H9 (cell line): ENCODE measurements at regions not wholly inside any gene's neighbourhood (a gene's known extent, or its start where the extent isn't known, plus 50 kb on each side); places are given as distances from the start of the nearest gene placed in this dataset.

Experiments used
- DNase-seq: peaks from one replicate; pipeline ENCODE4 v3.0.0-alpha.2; 2017
- H2AFZ ChIP-seq: one replicate; pipeline ENCODE4 v1.6.1; 2013; ENCODE audit warnings: mild to moderate bottlenecking, low read length, control low read depth, moderate library complexity
- H2AK5ac ChIP-seq: 2 replicates; pipeline ENCODE4 v1.6.1; 2013; ENCODE audit warnings: low read length, control low read depth, mixed read lengths; ENCODE audit not compliant: insufficient read length
- H2BK120ac ChIP-seq: one replicate; pipeline ENCODE4 v1.6.1; 2013; ENCODE audit warnings: low read depth, mild to moderate bottlenecking, low read length, control low read depth, inconsistent platforms; ENCODE audit not compliant: poor library complexity, severe bottlenecking
- H2BK12ac ChIP-seq: 2 replicates; pipeline ENCODE4 v1.6.1; 2013; ENCODE audit warnings: low read length, control low read depth, mixed read lengths, low read depth; ENCODE audit not compliant: insufficient read length
- H2BK15ac ChIP-seq: 2 replicates; pipeline ENCODE4 v1.6.1; 2013; ENCODE audit warnings: low read depth, low read length, control low read depth
- H2BK20ac ChIP-seq: one replicate; pipeline ENCODE4 v1.6.1; 2013; ENCODE audit warnings: low read depth, mild to moderate bottlenecking, low read length, control low read depth, inconsistent platforms; ENCODE audit not compliant: poor library complexity, severe bottlenecking
- H2BK5ac ChIP-seq: 2 replicates; pipeline ENCODE4 v1.6.1; 2013; ENCODE audit warnings: low read length, control low read depth, mixed read lengths; ENCODE audit not compliant: insufficient read length
- H3K14ac ChIP-seq: 2 replicates; pipeline ENCODE4 v1.6.1; 2013; ENCODE audit warnings: low read length, control low read depth; ENCODE audit not compliant: insufficient read depth
- H3K18ac ChIP-seq: 2 replicates; pipeline ENCODE4 v1.6.1; 2013; ENCODE audit warnings: low read depth, mild to moderate bottlenecking, mixed read lengths, low read length, control low read depth; ENCODE audit not compliant: insufficient read length
- H3K23ac ChIP-seq: 2 replicates; pipeline ENCODE4 v1.6.1; 2013; ENCODE audit warnings: low read length, control low read depth, mixed read lengths, low read depth; ENCODE audit not compliant: insufficient read length
- H3K23me2 ChIP-seq: 2 replicates; pipeline ENCODE4 v1.6.1; 2013; ENCODE audit warnings: low read depth, mild to moderate bottlenecking, mixed read lengths, low read length, control low read depth; ENCODE audit not compliant: insufficient read length, poor library complexity, severe bottlenecking
- H3K27ac ChIP-seq: 2 replicates; pipeline ENCODE4 v1.5.1; 2013; ENCODE audit warnings: low read length, control low read depth, mixed read lengths, low read depth; ENCODE audit not compliant: insufficient read length
- H3K27me3 ChIP-seq: 2 replicates; pipeline ENCODE4 v1.6.1; 2013; ENCODE audit warnings: low read length, control low read depth, inconsistent platforms; ENCODE audit not compliant: insufficient read depth
- H3K4ac ChIP-seq: 2 replicates; pipeline ENCODE4 v1.6.1; 2013; ENCODE audit warnings: low read depth, mild to moderate bottlenecking, control low read depth, inconsistent platforms, low read length, moderate library complexity
- H3K4me1 ChIP-seq: 2 replicates; pipeline ENCODE4 v1.6.1; 2013; ENCODE audit warnings: low read length, control low read depth, inconsistent platforms; ENCODE audit not compliant: insufficient read depth
- H3K4me2 ChIP-seq: 2 replicates; pipeline ENCODE4 v1.6.1; 2013; ENCODE audit warnings: low read length, control low read depth, mixed read lengths; ENCODE audit not compliant: insufficient read length, insufficient read depth
- H3K56ac ChIP-seq: 2 replicates; pipeline ENCODE4 v1.6.1; 2013; ENCODE audit warnings: low read depth, mild to moderate bottlenecking, mixed read lengths, low read length, control low read depth; ENCODE audit not compliant: insufficient read length
- H3K79me1 ChIP-seq: 2 replicates; pipeline ENCODE4 v1.6.1; 2013; ENCODE audit warnings: low read depth, mild to moderate bottlenecking, moderate library complexity, low read length, control low read depth, inconsistent platforms; ENCODE audit not compliant: insufficient read depth, poor library complexity, severe bottlenecking
- H3K79me2 ChIP-seq: 2 replicates; pipeline ENCODE4 v1.6.1; 2013; ENCODE audit warnings: low read length, control low read depth, inconsistent platforms; ENCODE audit not compliant: insufficient read depth
- H3K9ac ChIP-seq: 2 replicates; pipeline ENCODE4 v1.6.1; 2013; ENCODE audit warnings: low read length, control low read depth, mixed read lengths; ENCODE audit not compliant: insufficient read length; ENCODE audit errors: extremely low read depth
- H3K9me3 ChIP-seq: one replicate; pipeline ENCODE4 v1.6.1; 2013; ENCODE audit warnings: low read depth, low read length, inconsistent platforms; ENCODE audit not compliant: control insufficient read depth
- H3T11ph ChIP-seq: one replicate; pipeline ENCODE4 v1.6.1; 2013; ENCODE audit warnings: mild to moderate bottlenecking, low read length, control low read depth, inconsistent platforms
- H4K20me1 ChIP-seq: one replicate; pipeline ENCODE4 v1.6.1; 2013; ENCODE audit not compliant: control insufficient read depth, insufficient read length, insufficient read depth
- H4K5ac ChIP-seq: 2 replicates; pipeline ENCODE4 v1.6.1; 2013; ENCODE audit warnings: low read depth, mild to moderate bottlenecking, mixed read lengths, low read length, control low read depth; ENCODE audit not compliant: insufficient read length
- H4K8ac ChIP-seq: replicated peaks from 2 replicates; pipeline ENCODE4 v1.6.1; 2013; ENCODE audit warnings: low read length, control low read depth, mixed read lengths, low read depth; ENCODE audit not compliant: insufficient read length
- H4K91ac ChIP-seq: 2 replicates; pipeline ENCODE4 v1.6.1; 2013; ENCODE audit warnings: low read depth, mild to moderate bottlenecking, moderate library complexity, mixed read lengths, low read length, control low read depth; ENCODE audit not compliant: insufficient read length
- H3K27ac Mint-ChIP-seq, 3 experiments: 2 replicates in 2 of 3; 3 replicates in 1 of 3; pipeline ENCODE4 v1.8.0; 2020 to 2021; ENCODE audit warnings: mixed read lengths in 3 of 3, mild to moderate bottlenecking in 1 of 3, moderate library complexity in 1 of 3
- H3K27me3 Mint-ChIP-seq: 2 replicates; pipeline ENCODE4 v1.8.0; 2021; ENCODE audit warnings: low read depth, mild to moderate bottlenecking, moderate library complexity, mixed read lengths
- H3K36me3 Mint-ChIP-seq, 3 experiments: 2 replicates in 2 of 3; 3 replicates in 1 of 3; pipeline ENCODE4 v1.8.0; 2020 to 2021; ENCODE audit warnings: low read depth in 3 of 3, mixed read lengths in 3 of 3; ENCODE audit not compliant: insufficient read depth in 1 of 3
- H3K4me1 Mint-ChIP-seq, 2 experiments: 2 replicates each; pipeline ENCODE4 v1.8.0; 2020; ENCODE audit warnings: mixed read lengths in 2 of 2
- H3K4me3 Mint-ChIP-seq, 2 experiments: 2 replicates in 1 of 2; 3 replicates in 1 of 2; pipeline ENCODE4 v1.8.0; 2020 to 2021; ENCODE audit warnings: mild to moderate bottlenecking in 2 of 2, mixed read lengths in 2 of 2, moderate library complexity in 1 of 2
- H3K9me3 Mint-ChIP-seq, 2 experiments: 2 replicates in 1 of 2; 3 replicates in 1 of 2; pipeline ENCODE4 v1.8.0; 2020; ENCODE audit warnings: mild to moderate bottlenecking in 2 of 2, mixed read lengths in 2 of 2, moderate library complexity in 1 of 2
- CTCF ChIP-seq: fragments of 200-600 bp; sonication (generic); conservative IDR thresholded peaks from 3 replicates; pipeline ENCODE4 v1.8.0; 2021; ENCODE audit warnings: antibody characterized with exemption, mild to moderate bottlenecking
- WGBS: extraction: QIAGEN DNeasy Blood & Tissue Kit; methylation state at CpG from one replicate; pipeline ENCODE4 v1.1.7; 2013; ENCODE audit warnings: missing lambda C conversion rate, low lambda C conversion rate, mixed read lengths; ENCODE audit not compliant: insufficient read length; ENCODE audit errors: extremely low coverage; 5-methylcytosine and 5-hydroxymethylcytosine counted together

- Histone ChIP-seq H3K18ac (no peak overlapping the region), H3K23me2 (no peaks in the 10 kb centered on the region), H4K91ac (no peak overlapping the region), H2BK120ac (no peak overlapping the region), H2BK15ac (no peak overlapping the region), H3K14ac (no peak overlapping the region), H3K56ac (no peak overlapping the region), H2BK12ac (no peak overlapping the region), H4K5ac (no peak overlapping the region), H3K27ac (no peak overlapping the region), H3K4me1 (no peaks in the 10 kb centered on the region), H3K23ac (no peak overlapping the region), H3K4ac (no peak overlapping the region), H2AK5ac (no peak overlapping the region), H3T11ph (no peak overlapping the region), H3K27me3 (no peaks in the 10 kb centered on the region; the same call in 1 of the 2 replicates), H3K79me1 (no peaks in the 10 kb centered on the region), H2AFZ (no peak overlapping the region), H3K9me3 (peaks cover 6% of the 10 kb centered on the region), H2BK5ac (no peak overlapping the region), H3K9ac (no peak overlapping the region), H4K8ac (no peak overlapping the region), H3K4me2 (no peak overlapping the region), H3K79me2 (no peaks in the 10 kb centered on the region), H4K20me1 (no peaks in the 10 kb centered on the region), H2BK20ac (no peak overlapping the region)
- no peak for TF ChIP-seq CTCF
- H3K27ac Mint-ChIP-seq = no peak overlapping the region
- WGBS = no CpG with 5 or more reads among the region's 9 CpGs
- peaks cover 36 to 42% of the 10 kb centered on the region in 2 experiments for H3K9me3 Mint-ChIP-seq
- no peak overlapping the region for H3K4me3 Mint-ChIP-seq
- peaks cover 11 to 25% (median 19%) of the 10 kb centered on the region in 3 experiments for H3K36me3 Mint-ChIP-seq
- H3K27me3 Mint-ChIP-seq = no peaks in the 10 kb centered on the region; the same call in 1 of the 2 replicates
- peaks cover 0 to 3% of the 10 kb centered on the region in 2 experiments; a peak in 1 of 4 replicates for H3K4me1 Mint-ChIP-seq
- no peak for DNase-seq
These were observed 117.2 kb upstream of the LYZL1 start for GRCh38 chr10:29171717-29172116.
